PC-3 (cell line): ENCODE measurements at regions not wholly inside any gene's neighbourhood (a gene's known extent, or its start where the extent isn't known, plus 50 kb on each side); places are given as distances from the start of the nearest gene placed in this dataset.

Source experiments
- ATAC-seq: fragments of 200-7000 bp; cut with Tn5 transposase; 2 replicates; pipeline ENCODE4 v1.9.1; 2020; ENCODE audit warnings: mild to moderate bottlenecking, moderate library complexity
- BruUV-seq: library from RNA; stranded (reverse); fragments of 400-500 nt; replicated peaks from 2 replicates; lab custom pipeline; 2021; lab: Mats Ljungman, UMichigan
- CTCF ChIA-PET: fragments of 300-600 bp; sonication (Branson Sonifier 250); formaldehyde crosslinking; loops from one replicate; lab custom pipeline; 2022; ENCODE audit warnings: antibody characterized with exemption; lab: Charles Lee
- POLR2A ChIA-PET: fragments of 300-600 bp; sonication (Branson Sonifier 250); formaldehyde crosslinking; loops from one replicate; lab custom pipeline; 2022; ENCODE audit warnings: antibody characterized with exemption; ENCODE audit not compliant: unreplicated experiment; lab: Charles Lee
- DNase-seq: peaks from one replicate; pipeline ENCODE4 v3.0.0-alpha.2; 2015
- H2AFZ ChIP-seq: fragments of 300-600 bp; sonication (generic); 2 replicates; pipeline ENCODE4 v1.6.0; 2016; ENCODE audit warnings: antibody characterized with exemption, low read length
- H3F3A ChIP-seq: fragments of 300-600 bp; sonication (generic); one replicate; pipeline ENCODE4 v1.6.0; 2017; ENCODE audit warnings: antibody characterized with exemption, low read length, control low read depth, mild to moderate bottlenecking; ENCODE audit not compliant: unreplicated experiment
- H3K27ac ChIP-seq: fragments of 300-600 bp; sonication (generic); 2 replicates; pipeline ENCODE4 v1.5.1; 2016; ENCODE audit warnings: mild to moderate bottlenecking, low read length
- H3K27me3 ChIP-seq: fragments of 300-600 bp; sonication (generic); 2 replicates; pipeline ENCODE4 v1.6.1; 2016; ENCODE audit warnings: low read length, mixed read lengths
- H3K36me3 ChIP-seq: fragments of 300-600 bp; sonication (generic); 2 replicates; pipeline ENCODE4 v1.6.1; 2016; ENCODE audit warnings: low read depth, mixed run types, low read length, mixed read lengths
- H3K4me1 ChIP-seq: fragments of 300-600 bp; sonication (generic); 2 replicates; pipeline ENCODE4 v1.5.1; 2016; ENCODE audit warnings: low read length; ENCODE audit not compliant: insufficient read depth
- H3K4me2 ChIP-seq: fragments of 300-600 bp; sonication (generic); 2 replicates; pipeline ENCODE4 v1.6.0; 2016; ENCODE audit warnings: low read length
- H3K4me3 ChIP-seq: fragments of 300-600 bp; sonication (generic); 2 replicates; pipeline ENCODE4 v1.5.1; 2016; ENCODE audit warnings: mild to moderate bottlenecking, low read length, mixed read lengths
- H3K79me2 ChIP-seq: fragments of 300-600 bp; sonication (generic); 2 replicates; pipeline ENCODE4 v1.6.1; 2017; ENCODE audit warnings: low read length, mixed read lengths
- H3K9ac ChIP-seq: fragments of 300-600 bp; sonication (generic); 2 replicates; pipeline ENCODE4 v1.6.0; 2016; ENCODE audit warnings: mild to moderate bottlenecking, low read length
- H3K9me2 ChIP-seq: fragments of 300-600 bp; sonication (generic); replicated peaks from 2 replicates; pipeline ENCODE4 v1.6.1; 2016; ENCODE audit warnings: mixed run types, low read length, mixed read lengths
- H3K9me3 ChIP-seq: fragments of 300-600 bp; sonication (generic); 2 replicates; pipeline ENCODE4 v1.6.1; 2016; ENCODE audit warnings: low read length, mixed read lengths
- H4K20me1 ChIP-seq: fragments of 300-600 bp; sonication (generic); 2 replicates; pipeline ENCODE4 v1.6.1; 2016; ENCODE audit warnings: low read length, mixed read lengths
- EZH2 ChIP-seq: fragments of 300-600 bp; sonication (generic); IDR thresholded peaks from one replicate; pipeline ENCODE4 v1.6.1; 2017; ENCODE audit warnings: antibody characterized with exemption, mild to moderate bottlenecking, low read length; ENCODE audit not compliant: unreplicated experiment
- EZH2phosphoT487 ChIP-seq: fragments of 300-600 bp; sonication (generic); IDR thresholded peaks from 2 replicates; pipeline ENCODE4 v1.6.1; 2018; ENCODE audit warnings: mild to moderate bottlenecking, antibody characterized with exemption, low read length, borderline replicate concordance
- intact Hi-C: fragments of 100-400 bp; cut with micrococcal nuclease; formaldehyde crosslinking; loops from 2 replicates; pipeline ENCODE4 v1.9.0; 2023
- TF ChIP-seq, protein P1 (sequence below): fragments of 300-600 bp; sonication (generic); conservative IDR thresholded peaks from 2 replicates; pipeline ENCODE4 v1.5.1; 2017; ENCODE audit warnings: antibody characterized with exemption, low read depth, mild to moderate bottlenecking, low read length

DNA sequence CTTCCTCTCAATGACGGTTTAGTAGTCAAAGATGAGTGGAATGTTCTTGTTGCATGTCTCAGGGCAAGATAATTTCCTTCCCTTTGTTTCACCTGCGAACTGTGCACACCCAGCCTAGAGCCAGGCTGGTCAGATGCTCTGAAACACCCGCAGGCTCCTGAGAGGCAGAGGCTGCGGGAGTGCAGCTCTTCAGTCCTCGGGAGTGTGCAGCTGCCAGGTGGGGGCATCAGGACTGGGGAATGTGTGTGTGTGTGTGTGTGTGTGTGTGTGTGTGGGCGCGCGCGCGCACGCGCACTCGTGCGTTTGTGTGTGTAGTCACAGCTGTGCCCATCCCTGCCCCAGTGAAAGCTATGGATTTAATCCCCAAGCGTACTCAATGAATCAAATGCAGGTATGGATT is 136.2 kb upstream of the NTM start:
- BruUV-seq, result no TSS peak
- Histone ChIP-seq H3K9ac (no peak overlapping the region), H3K36me3 (no peaks in the 10 kb centered on the region), H3K27ac (no peak overlapping the region), H3K4me2 (no peak overlapping the region), H3K79me2 (no peaks in the 10 kb centered on the region), H3K9me3 (no peaks in the 10 kb centered on the region), H3K27me3 (peaks cover 97% of the 10 kb centered on the region), H3F3A (no peaks in the 10 kb centered on the region), H2AFZ (no peak overlapping the region), H3K4me3 (no peak overlapping the region), H4K20me1 (no peaks in the 10 kb centered on the region), H3K4me1 (no peaks in the 10 kb centered on the region), H3K9me2 (no peaks in the 10 kb centered on the region)
- POLR2A ChIA-PET, result no interaction called here
- TF ChIP-seq EZH2phosphoT487 (no peak), EZH2 (no peak)
- TF ChIP-seq, protein P1, sequence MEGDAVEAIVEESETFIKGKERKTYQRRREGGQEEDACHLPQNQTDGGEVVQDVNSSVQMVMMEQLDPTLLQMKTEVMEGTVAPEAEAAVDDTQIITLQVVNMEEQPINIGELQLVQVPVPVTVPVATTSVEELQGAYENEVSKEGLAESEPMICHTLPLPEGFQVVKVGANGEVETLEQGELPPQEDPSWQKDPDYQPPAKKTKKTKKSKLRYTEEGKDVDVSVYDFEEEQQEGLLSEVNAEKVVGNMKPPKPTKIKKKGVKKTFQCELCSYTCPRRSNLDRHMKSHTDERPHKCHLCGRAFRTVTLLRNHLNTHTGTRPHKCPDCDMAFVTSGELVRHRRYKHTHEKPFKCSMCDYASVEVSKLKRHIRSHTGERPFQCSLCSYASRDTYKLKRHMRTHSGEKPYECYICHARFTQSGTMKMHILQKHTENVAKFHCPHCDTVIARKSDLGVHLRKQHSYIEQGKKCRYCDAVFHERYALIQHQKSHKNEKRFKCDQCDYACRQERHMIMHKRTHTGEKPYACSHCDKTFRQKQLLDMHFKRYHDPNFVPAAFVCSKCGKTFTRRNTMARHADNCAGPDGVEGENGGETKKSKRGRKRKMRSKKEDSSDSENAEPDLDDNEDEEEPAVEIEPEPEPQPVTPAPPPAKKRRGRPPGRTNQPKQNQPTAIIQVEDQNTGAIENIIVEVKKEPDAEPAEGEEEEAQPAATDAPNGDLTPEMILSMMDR, result no peak
- intact Hi-C loops, result no loop called here
- no peak for ATAC-seq
- DNase-seq, result no peak
- CTCF ChIA-PET, result no interaction called here

DNA sequence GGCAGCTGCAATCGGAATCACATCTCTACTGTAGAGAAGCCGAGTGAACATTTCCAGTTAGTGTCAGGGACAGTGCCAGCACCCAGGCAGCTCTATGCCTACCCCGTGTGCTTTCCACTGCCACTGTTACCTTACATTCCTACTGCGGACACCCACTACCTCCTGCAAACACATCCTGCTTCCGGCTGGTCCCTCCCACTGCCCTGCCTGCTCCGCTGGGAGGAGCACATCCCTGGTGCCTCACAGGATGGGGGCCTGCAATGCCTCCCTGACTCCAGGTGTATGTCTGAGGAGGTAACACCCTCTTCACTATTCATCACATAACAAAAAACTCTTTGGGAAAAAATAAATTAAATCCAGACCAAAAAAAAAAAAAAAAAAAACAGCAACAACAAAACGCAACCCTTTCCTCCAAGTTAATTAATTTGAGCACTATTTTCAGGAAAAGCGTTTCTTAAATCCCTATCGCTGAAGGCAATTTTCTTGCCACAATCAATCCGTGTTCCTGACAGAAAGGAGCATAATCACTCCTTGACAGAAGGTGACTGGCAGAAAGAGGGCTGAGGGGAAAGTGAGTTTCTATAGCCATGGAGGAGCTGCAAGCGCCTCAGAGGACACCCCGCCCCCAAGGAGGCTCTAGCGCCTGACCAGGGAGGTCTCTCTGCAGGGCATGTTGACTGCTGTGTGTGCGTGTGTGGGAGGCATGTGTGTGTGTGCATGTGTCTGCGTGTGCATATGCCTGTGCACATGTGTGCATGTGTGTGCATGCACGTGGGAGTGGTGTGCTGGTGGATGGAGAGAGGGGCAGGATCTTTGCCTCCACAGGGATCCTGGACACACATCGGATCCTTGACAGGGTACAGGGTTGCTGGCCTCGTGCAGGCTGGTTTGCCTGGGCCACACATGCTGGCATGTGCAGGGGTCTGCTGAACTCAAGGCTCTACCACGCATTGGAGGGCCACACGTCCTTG is 134.8 kb upstream of the NTM start:
- Histone ChIP-seq H4K20me1 (no peaks in the 10 kb centered on the region), H3K9me2 (no peaks in the 10 kb centered on the region), H3F3A (no peaks in the 10 kb centered on the region), H2AFZ (no peak overlapping the region), H3K9ac (no peak overlapping the region), H3K9me3 (no peaks in the 10 kb centered on the region), H3K4me1 (no peaks in the 10 kb centered on the region), H3K79me2 (no peaks in the 10 kb centered on the region), H3K4me3 (no peak overlapping the region), H3K36me3 (no peaks in the 10 kb centered on the region), H3K4me2 (no peak overlapping the region), H3K27me3 (peaks cover 98% of the 10 kb centered on the region), H3K27ac (no peak overlapping the region)
- ATAC-seq, result no peak
- no peak for DNase-seq
- POLR2A ChIA-PET, result no interaction called here
- TF ChIP-seq, protein P1, result no peak
- BruUV-seq, result no TSS peak
- CTCF ChIA-PET, result no interaction called here
- intact Hi-C loops, result no loop called here

DNA sequence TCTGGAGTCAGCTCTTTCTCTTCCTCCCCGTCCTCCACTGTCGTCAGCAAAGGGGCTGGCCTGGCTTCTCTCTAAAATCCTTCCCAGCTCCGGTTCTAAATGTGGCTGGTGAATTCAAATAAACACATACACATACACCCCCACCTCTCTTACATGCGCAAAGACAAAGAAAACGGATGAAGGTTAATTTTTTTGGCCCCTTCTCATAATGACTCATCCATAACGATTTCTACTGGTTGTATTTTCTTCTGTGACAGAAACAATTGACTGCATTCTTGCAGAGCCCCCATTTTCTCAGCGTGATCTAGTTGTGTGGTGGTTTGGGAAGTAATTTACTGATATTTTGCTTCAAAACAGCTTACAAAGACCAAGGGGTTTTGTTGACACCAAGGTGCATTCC is 130.0 kb upstream of the NTM start:
- TF ChIP-seq, protein P1, result no peak
- TF ChIP-seq EZH2 (no peak), EZH2phosphoT487 (no peak)
- CTCF ChIA-PET, result no interaction called here
- no TSS peak for BruUV-seq

More for the DNA sequence above, 130.0 kb upstream of the NTM start:
- H3K79me2 ChIP-seq, result no peaks in the 10 kb centered on the region
- no peaks in the 10 kb centered on the region for H3K4me1 ChIP-seq
- peaks cover 96% of the 10 kb centered on the region for H3K27me3 ChIP-seq
- no peak overlapping the region for H3K4me2 ChIP-seq
- H3K9me3 ChIP-seq, result no peaks in the 10 kb centered on the region
- H4K20me1 ChIP-seq, result no peaks in the 10 kb centered on the region
- DNase-seq, result no peak
- no peak overlapping the region for H3K4me3 ChIP-seq
- no peaks in the 10 kb centered on the region for H3F3A ChIP-seq
- no peak overlapping the region for H2AFZ ChIP-seq
- intact Hi-C loops, result no loop called here
- no peaks in the 10 kb centered on the region for H3K9me2 ChIP-seq
- ATAC-seq, result no peak
- H3K27ac ChIP-seq, result no peak overlapping the region
- H3K9ac ChIP-seq, result no peak overlapping the region
- no peaks in the 10 kb centered on the region for H3K36me3 ChIP-seq
- POLR2A ChIA-PET, result no interaction called here
